Fibroblast of skin of right biceps (primary cell): ENCODE measurements at regions not wholly inside any gene's neighbourhood (a gene's known extent, or its start where the extent isn't known, plus 50 kb on each side); places are given as distances from the start of the nearest gene placed in this dataset.

Experiments used
- DNase-seq: peaks from one replicate; pipeline ENCODE4 v3.0.0-alpha.2; 2013

DNA sequence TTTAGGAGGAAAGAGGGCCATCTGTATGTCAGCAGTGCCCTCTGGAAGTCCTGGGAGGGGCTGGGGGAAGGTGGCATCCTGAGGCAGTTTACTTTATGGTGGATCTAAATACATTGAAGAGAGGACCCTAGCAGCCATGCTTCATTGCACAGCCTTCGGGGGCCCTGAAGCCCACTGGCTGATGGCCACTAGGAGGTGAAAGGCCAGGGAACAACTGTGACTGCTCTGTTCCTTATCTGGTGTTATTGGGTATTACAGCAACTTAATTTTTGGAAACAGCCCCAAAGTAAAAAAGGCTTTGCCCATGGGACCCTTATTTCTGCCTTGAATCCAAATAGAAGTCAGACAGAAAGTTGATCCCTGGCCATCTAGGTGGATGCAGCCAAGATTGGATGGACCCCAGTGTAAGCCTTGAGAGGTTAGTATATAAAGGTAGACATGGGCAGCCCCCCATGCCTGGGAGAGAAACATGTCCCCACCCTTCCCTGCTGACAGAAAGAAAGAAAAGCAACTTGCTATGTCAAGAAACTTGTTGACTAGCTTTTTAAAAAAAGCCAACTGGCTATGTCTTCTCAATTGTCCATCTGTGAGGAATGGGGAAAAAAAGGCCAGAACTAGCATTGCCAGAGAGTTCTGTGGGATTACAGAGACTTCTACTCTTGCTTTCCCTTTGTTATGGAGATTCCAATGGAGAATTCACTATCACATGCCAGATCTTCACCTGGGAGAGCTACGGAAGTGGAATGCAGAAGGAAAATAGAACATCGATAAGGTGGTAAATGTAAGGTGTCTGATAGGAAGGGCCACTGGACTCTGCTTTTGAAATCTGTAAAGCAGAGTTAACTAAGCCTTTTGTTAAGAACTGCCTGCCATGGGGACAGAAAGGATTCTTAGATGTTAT, 58.6 kb upstream of the OSR1 start:
- no peak for DNase-seq

DNA sequence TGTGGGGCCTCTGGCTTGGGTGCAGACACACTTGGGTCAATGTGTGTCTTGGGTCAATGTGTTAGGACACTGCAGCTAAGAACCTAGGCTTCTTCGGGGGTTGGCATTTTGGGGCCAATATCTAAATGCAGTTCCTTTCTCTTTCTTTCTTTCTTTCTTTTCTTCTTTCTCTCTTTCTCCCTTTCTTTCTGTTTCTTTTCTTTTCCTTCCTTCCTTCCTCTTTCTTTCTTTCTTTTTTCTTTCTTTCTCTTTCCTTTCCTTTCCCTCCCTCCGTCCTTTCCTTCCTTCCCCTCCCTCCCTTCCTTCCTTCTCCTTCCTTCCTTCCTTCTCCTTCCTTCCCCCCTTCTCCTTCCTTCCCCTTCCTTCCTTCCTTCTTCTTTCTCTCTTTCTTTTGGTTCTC, 57.7 kb upstream of the OSR1 start:
- no peak for DNase-seq

GRCh38 chr2:19409046-19409445, 50.6 kb upstream of the OSR1 start:
- DNase-seq = no peak

GRCh38 chr2:19408592-19408991, 50.2 kb upstream of the OSR1 start:
- DNase-seq = peak; percentile 0
